ENCODE measurements at regions not wholly inside any gene's neighbourhood (a gene's known extent, or its start where the extent isn't known, plus 50 kb on each side); places are given as distances from the start of the nearest gene placed in this dataset.

DNA sequence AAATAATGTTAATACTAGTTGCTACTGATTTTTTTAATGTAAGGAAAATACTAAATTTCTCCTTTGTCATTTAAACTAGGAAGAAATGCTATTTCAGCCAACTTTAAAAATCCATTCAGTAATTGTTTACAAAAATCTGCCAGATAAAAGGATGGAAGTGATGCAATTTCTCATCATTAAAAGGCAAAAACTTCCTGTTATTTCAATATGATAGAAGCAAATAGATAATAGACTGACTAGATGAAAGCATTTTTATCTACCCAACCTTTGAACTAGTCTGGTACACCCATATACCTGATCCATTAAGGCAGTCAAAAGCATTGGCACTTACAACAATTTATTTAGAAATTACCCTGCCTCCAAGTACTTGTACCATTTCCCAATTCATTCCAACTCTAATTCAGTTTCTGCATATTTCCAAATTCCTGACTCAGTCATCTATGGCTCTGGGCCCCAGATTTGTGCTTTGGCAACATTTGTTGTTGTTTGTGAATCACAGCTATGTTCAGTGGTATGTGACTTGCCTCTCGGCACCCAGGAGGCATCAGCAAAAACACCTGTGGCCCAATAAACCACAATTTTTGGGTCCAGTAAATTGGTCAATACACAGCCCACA is 482.6 kb upstream of the SEMA3A start:
- intact Hi-C loops (cut with micrococcal nuclease; ENCODE audit: unreplicated experiment): no loop called here
- H2AFZ ChIP-seq (ENCODE audit: low read length): no peak overlapping the region
- no peaks in the 10 kb centered on the region for H4K20me1 ChIP-seq (ENCODE audit: insufficient read depth, low read length)
- no peaks in the 10 kb centered on the region for H3K36me3 ChIP-seq (ENCODE audit: insufficient read depth, low read length)
- H3K4me2 ChIP-seq (ENCODE audit: low read length): no peak overlapping the region
- no peaks in the 10 kb centered on the region for H3K9me2 ChIP-seq (ENCODE audit: insufficient read depth, low read length)
- H3K4me1 ChIP-seq (ENCODE audit: insufficient read depth, low read length, poor library complexity, severe bottlenecking): no peaks in the 10 kb centered on the region
- BruUV-seq (replicated peaks): no TSS peak
- no peaks in the 10 kb centered on the region for H3K79me2 ChIP-seq (ENCODE audit: insufficient read depth, low read depth, low read length)
- TF ChIP-seq EZH2phosphoT487 (IDR thresholded peaks at IDR 0.05; ENCODE audit: borderline replicate concordance, low read depth, low read length): no peak
- ChIA-PET CTCF (ENCODE audit: unreplicated experiment) (no interaction called here), POLR2A (no interaction called here)
- no peak overlapping the region for H3K27ac ChIP-seq (ENCODE audit: low read depth, low read length, poor library complexity, severe bottlenecking)
- DNase-seq (ENCODE audit: low spot score): no peak
- H3K9me3 ChIP-seq (ENCODE audit: low read length): no peaks in the 10 kb centered on the region
- H3K4me3 ChIP-seq (ENCODE audit: low read depth, low read length, poor library complexity, severe bottlenecking): no peak overlapping the region

DNA sequence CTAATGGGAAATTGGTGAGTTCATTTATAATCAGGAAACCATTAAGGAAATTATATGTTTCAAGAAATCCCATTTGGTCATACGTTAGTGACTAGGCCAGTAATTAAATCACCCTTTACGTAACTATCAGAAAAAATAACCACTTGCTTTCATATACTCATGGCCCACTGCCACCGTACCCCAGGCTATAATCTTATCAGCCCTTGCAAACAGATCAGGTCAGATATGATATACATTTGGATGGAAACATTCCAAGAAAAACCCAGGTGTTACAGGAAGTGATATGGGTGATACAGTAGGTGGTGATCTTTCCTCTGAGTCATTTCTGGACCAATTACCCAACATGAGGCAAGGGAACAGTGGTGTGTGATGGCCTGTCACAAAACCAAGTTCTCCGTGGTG is 481.0 kb upstream of the SEMA3A start:
- Histone ChIP-seq H3K79me2 (ENCODE audit: insufficient read depth, low read depth, low read length) (no peaks in the 10 kb centered on the region), H3K4me3 (ENCODE audit: low read depth, low read length, poor library complexity, severe bottlenecking) (no peak overlapping the region), H3K27ac (ENCODE audit: low read depth, low read length, poor library complexity, severe bottlenecking) (no peak overlapping the region), H3K4me1 (ENCODE audit: insufficient read depth, low read length, poor library complexity, severe bottlenecking) (no peaks in the 10 kb centered on the region), H3K9me3 (ENCODE audit: low read length) (no peaks in the 10 kb centered on the region), H3K36me3 (ENCODE audit: insufficient read depth, low read length) (no peaks in the 10 kb centered on the region), H4K20me1 (ENCODE audit: insufficient read depth, low read length) (no peaks in the 10 kb centered on the region), H2AFZ (ENCODE audit: low read length) (no peak overlapping the region), H3K4me2 (ENCODE audit: low read length) (no peak overlapping the region), H3K9me2 (ENCODE audit: insufficient read depth, low read length) (no peaks in the 10 kb centered on the region)
- no TSS peak for BruUV-seq (replicated peaks)
- POLR2A ChIA-PET: interaction anchor here (0.6 kb wide), 1 partner anchor 87 kb away, joined by 4 read pairs; no protein-coding TSS in a partner anchor
- no peak for TF ChIP-seq EZH2phosphoT487 (IDR thresholded peaks at IDR 0.05; ENCODE audit: borderline replicate concordance, low read depth, low read length)
- TF ChIP-seq, protein P1, sequence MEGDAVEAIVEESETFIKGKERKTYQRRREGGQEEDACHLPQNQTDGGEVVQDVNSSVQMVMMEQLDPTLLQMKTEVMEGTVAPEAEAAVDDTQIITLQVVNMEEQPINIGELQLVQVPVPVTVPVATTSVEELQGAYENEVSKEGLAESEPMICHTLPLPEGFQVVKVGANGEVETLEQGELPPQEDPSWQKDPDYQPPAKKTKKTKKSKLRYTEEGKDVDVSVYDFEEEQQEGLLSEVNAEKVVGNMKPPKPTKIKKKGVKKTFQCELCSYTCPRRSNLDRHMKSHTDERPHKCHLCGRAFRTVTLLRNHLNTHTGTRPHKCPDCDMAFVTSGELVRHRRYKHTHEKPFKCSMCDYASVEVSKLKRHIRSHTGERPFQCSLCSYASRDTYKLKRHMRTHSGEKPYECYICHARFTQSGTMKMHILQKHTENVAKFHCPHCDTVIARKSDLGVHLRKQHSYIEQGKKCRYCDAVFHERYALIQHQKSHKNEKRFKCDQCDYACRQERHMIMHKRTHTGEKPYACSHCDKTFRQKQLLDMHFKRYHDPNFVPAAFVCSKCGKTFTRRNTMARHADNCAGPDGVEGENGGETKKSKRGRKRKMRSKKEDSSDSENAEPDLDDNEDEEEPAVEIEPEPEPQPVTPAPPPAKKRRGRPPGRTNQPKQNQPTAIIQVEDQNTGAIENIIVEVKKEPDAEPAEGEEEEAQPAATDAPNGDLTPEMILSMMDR (conservative IDR thresholded peaks at IDR 0.05; ENCODE audit: low read length): no peak
- intact Hi-C loops (cut with micrococcal nuclease; ENCODE audit: unreplicated experiment): no loop called here
- CTCF ChIA-PET (ENCODE audit: unreplicated experiment): no interaction called here
- no peak for DNase-seq (ENCODE audit: low spot score)

DNA sequence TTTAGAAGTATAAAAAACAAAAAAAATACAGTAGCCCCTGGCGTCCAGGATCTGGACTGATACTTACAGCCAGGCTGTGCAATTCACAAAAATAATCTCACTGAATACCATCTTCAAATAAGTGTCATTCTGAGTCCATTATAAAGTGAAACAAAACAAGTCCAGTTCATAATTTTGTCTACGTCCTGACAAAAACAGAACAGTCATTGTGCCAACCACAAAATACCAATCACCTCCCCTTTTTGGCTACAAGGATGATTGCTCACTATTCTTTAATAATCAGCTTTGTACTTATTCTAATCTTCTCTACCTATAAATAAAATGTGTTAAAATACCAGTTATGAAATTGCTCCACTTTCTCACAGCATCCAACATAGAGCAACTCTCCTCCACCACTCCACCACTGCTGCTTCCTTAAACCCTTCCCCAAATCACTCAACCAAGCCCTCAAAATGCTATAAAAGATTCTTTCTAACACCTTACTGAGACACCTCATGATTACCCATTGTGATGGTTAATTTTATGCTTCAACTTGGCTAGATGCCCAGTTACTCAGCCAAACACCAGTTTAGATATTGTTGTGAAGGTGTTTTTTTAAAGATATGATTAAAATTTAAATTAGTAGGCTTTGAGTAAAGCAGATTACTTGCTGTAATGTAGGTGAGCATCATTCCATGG is 479.8 kb upstream of the SEMA3A start:
- no peak for DNase-seq (ENCODE audit: low spot score)

More for the DNA sequence above, 479.8 kb upstream of the SEMA3A start:
- Histone ChIP-seq H3K4me1 (ENCODE audit: insufficient read depth, low read length, poor library complexity, severe bottlenecking) (no peaks in the 10 kb centered on the region), H3K4me2 (ENCODE audit: low read length) (no peak overlapping the region), H3K36me3 (ENCODE audit: insufficient read depth, low read length) (no peaks in the 10 kb centered on the region), H3K9me2 (ENCODE audit: insufficient read depth, low read length) (no peaks in the 10 kb centered on the region), H3K9me3 (ENCODE audit: low read length) (no peaks in the 10 kb centered on the region), H3K4me3 (ENCODE audit: low read depth, low read length, poor library complexity, severe bottlenecking) (no peak overlapping the region), H2AFZ (ENCODE audit: low read length) (no peak overlapping the region), H3K27ac (ENCODE audit: low read depth, low read length, poor library complexity, severe bottlenecking) (no peak overlapping the region), H4K20me1 (ENCODE audit: insufficient read depth, low read length) (no peaks in the 10 kb centered on the region), H3K79me2 (ENCODE audit: insufficient read depth, low read depth, low read length) (no peaks in the 10 kb centered on the region)
- TF ChIP-seq, protein P1 (conservative IDR thresholded peaks at IDR 0.05; ENCODE audit: low read length): no peak
- no peak for TF ChIP-seq EZH2phosphoT487 (IDR thresholded peaks at IDR 0.05; ENCODE audit: borderline replicate concordance, low read depth, low read length)
- ChIA-PET CTCF (ENCODE audit: unreplicated experiment) (no interaction called here), POLR2A (no interaction called here)
- BruUV-seq (replicated peaks): no TSS peak
- intact Hi-C loops (cut with micrococcal nuclease; ENCODE audit: unreplicated experiment): no loop called here
